ENCODE measurements at regions not wholly inside any gene's neighbourhood (a gene's known extent, or its start where the extent isn't known, plus 50 kb on each side); places are given as distances from the start of the nearest gene placed in this dataset.
"Not testable (repeated sequence)": the region's sequence is repeated elsewhere in the genome, so short reads cannot be mapped to it uniquely, and the experiment has no call there.

DNA sequence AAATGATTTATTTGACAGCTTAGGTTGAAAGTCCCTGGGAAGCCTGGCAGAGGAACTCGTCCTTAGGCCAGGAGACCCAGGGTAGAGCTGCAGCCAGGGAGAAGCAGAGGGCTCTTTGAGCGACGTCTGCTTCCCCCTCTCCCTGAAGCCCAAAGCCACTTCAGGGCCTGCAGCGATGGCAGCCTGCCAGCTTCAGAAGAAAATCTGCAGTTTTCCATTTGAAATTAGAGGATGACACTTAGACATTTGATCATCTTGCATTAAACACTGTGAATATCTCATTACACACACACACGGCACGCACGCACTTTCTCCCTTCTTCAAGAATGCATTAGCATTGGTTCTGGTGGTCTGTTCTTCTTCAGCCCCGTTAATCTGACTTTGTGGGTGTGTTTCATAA, 96.5 kb downstream of the PLEKHG1 start:
- no peak overlapping the region for H3K4me2 ChIP-seq (ENCODE audit: low read length)
- Mint-ChIP-seq H3K36me3 (ENCODE audit: low read depth, unreplicated experiment) (no peaks in the 10 kb centered on the region), H3K9me3 (ENCODE audit: unreplicated experiment) (no peaks in the 10 kb centered on the region), H3K4me1 (ENCODE audit: low read depth, unreplicated experiment) (peaks cover 15% of the 10 kb centered on the region), H3K4me3 (ENCODE audit: unreplicated experiment) (no peak overlapping the region), H3K27me3 (ENCODE audit: low read depth, unreplicated experiment) (no peaks in the 10 kb centered on the region), H3K27ac (ENCODE audit: unreplicated experiment) (no peak overlapping the region)
- no peaks in the 10 kb centered on the region for H3K9me3 ChIP-seq (ENCODE audit: insufficient read depth, low read depth, low read length)
- H3K79me2 ChIP-seq (ENCODE audit: insufficient read depth, low read length), result no peaks in the 10 kb centered on the region
- FAIRE-seq (no peak), DNase-seq (ENCODE audit: low read depth) (no peak)
- H2AFZ ChIP-seq (ENCODE audit: low read depth, low read length), result no peak overlapping the region
- no peak overlapping the region for H3K4me3 ChIP-seq (ENCODE audit: insufficient read depth, low read depth, low read length)
- no peak overlapping the region for H3K9ac ChIP-seq (ENCODE audit: low read length)
- no peaks in the 10 kb centered on the region for H4K20me1 ChIP-seq (ENCODE audit: insufficient read depth, low read length)
- no peaks in the 10 kb centered on the region for H3K27me3 ChIP-seq (ENCODE audit: insufficient read depth, low read length)
- no peak for TF ChIP-seq CTCF (IDR thresholded peaks at IDR 0.05; ENCODE audit: insufficient read depth, low read depth, low read length)
- no peak for TF ChIP-seq EZH2 (IDR thresholded peaks at IDR 0.05; ENCODE audit: insufficient read depth, low read length)
- H3K4me1 ChIP-seq (ENCODE audit: insufficient read depth, low read length), result no peaks in the 10 kb centered on the region
- H3K27ac ChIP-seq (ENCODE audit: low read depth, low read length), result no peak overlapping the region
- H3K36me3 ChIP-seq (ENCODE audit: insufficient read depth, low read length), result no peaks in the 10 kb centered on the region

DNA sequence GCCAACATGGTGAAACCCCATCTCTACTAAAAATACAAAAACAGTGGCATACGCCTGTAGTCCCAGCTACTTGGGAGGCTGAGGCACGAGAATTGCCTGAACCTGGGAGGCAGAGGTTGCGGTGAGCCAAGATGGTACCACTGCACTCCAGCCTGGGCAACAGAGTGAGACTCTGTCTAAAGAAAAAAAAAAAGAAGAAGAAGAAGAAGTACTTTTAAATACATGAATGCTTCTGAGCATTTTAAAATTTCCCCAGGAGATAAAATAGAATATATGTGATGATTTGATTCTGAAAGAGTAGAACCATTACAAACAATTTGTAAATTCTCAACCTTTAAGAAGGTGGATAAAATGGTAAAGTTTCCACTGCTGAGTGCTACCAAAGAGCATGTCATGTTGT, 97.2 kb downstream of the PLEKHG1 start:
- not testable (repeated sequence) for H3K9ac ChIP-seq (ENCODE audit: low read length); H2AFZ ChIP-seq (ENCODE audit: low read depth, low read length); H3K27me3 ChIP-seq (ENCODE audit: insufficient read depth, low read length); H3K4me1 ChIP-seq (ENCODE audit: insufficient read depth, low read length); H3K79me2 ChIP-seq (ENCODE audit: insufficient read depth, low read length); H3K4me3 Mint-ChIP-seq (ENCODE audit: unreplicated experiment); H3K4me2 ChIP-seq (ENCODE audit: low read length); H3K27ac ChIP-seq (ENCODE audit: low read depth, low read length); H3K36me3 Mint-ChIP-seq (ENCODE audit: low read depth, unreplicated experiment); FAIRE-seq; H4K20me1 ChIP-seq (ENCODE audit: insufficient read depth, low read length); DNase-seq (ENCODE audit: low read depth); H3K9me3 ChIP-seq (ENCODE audit: insufficient read depth, low read depth, low read length); H3K36me3 ChIP-seq (ENCODE audit: insufficient read depth, low read length); H3K4me3 ChIP-seq (ENCODE audit: insufficient read depth, low read depth, low read length); H3K27me3 Mint-ChIP-seq (ENCODE audit: low read depth, unreplicated experiment); H3K27ac Mint-ChIP-seq (ENCODE audit: unreplicated experiment); H3K9me3 Mint-ChIP-seq (ENCODE audit: unreplicated experiment)
- H3K4me1 Mint-ChIP-seq (ENCODE audit: low read depth, unreplicated experiment), result peaks cover 12% of the 10 kb centered on the region

DNA sequence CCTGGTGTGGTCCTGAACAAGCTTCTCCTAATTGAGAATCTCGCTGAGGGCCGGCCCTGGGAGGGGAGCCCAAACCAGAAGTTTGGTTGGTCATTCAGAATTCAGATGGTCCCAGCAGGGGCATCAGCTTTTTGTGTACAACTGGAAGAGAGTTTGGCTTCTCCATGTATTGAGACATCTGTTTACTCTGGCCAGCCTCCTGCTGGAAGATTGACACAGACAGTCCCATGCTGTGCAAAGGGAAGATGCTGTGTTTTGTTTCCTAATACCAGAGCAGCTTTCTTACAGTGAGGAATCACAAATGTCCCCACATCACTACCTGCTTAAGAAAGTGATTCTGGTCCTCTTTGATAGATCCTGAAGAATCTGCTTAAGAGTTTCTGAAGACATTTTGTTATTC, 97.8 kb downstream of the PLEKHG1 start:
- no peaks in the 10 kb centered on the region for H3K27me3 Mint-ChIP-seq (ENCODE audit: low read depth, unreplicated experiment)
- H3K4me3 Mint-ChIP-seq (ENCODE audit: unreplicated experiment), result no peak overlapping the region
- no peak overlapping the region for H3K4me3 ChIP-seq (ENCODE audit: insufficient read depth, low read depth, low read length)
- no peaks in the 10 kb centered on the region for H3K36me3 Mint-ChIP-seq (ENCODE audit: low read depth, unreplicated experiment)
- H3K27ac ChIP-seq (ENCODE audit: low read depth, low read length), result no peak overlapping the region
- H3K9me3 Mint-ChIP-seq (ENCODE audit: unreplicated experiment), result no peaks in the 10 kb centered on the region
- TF ChIP-seq EZH2 (IDR thresholded peaks at IDR 0.05; ENCODE audit: insufficient read depth, low read length), result no peak
- no peak for TF ChIP-seq CTCF (IDR thresholded peaks at IDR 0.05; ENCODE audit: insufficient read depth, low read depth, low read length)
- no peaks in the 10 kb centered on the region for H4K20me1 ChIP-seq (ENCODE audit: insufficient read depth, low read length)
- DNase-seq (ENCODE audit: low read depth) (no peak), FAIRE-seq (no peak)
- no peak overlapping the region for H2AFZ ChIP-seq (ENCODE audit: low read depth, low read length)
- no peaks in the 10 kb centered on the region for H3K27me3 ChIP-seq (ENCODE audit: insufficient read depth, low read length)
- no peak overlapping the region for H3K9ac ChIP-seq (ENCODE audit: low read length)
- no peak overlapping the region for H3K4me2 ChIP-seq (ENCODE audit: low read length)
- H3K36me3 ChIP-seq (ENCODE audit: insufficient read depth, low read length), result no peaks in the 10 kb centered on the region
- no peak overlapping the region for H3K27ac Mint-ChIP-seq (ENCODE audit: unreplicated experiment)
- no peaks in the 10 kb centered on the region for H3K4me1 ChIP-seq (ENCODE audit: insufficient read depth, low read length)
- no peaks in the 10 kb centered on the region for H3K79me2 ChIP-seq (ENCODE audit: insufficient read depth, low read length)
- peaks cover 12% of the 10 kb centered on the region for H3K4me1 Mint-ChIP-seq (ENCODE audit: low read depth, unreplicated experiment)
- H3K9me3 ChIP-seq (ENCODE audit: insufficient read depth, low read depth, low read length), result no peaks in the 10 kb centered on the region
